Suprapubic skin (tissue), 3 donors: ENCODE measurements at regions not wholly inside any gene's neighbourhood (a gene's known extent, or its start where the extent isn't known, plus 50 kb on each side); places are given as distances from the start of the nearest gene placed in this dataset.

Experiments
- CTCF ChIP-seq, 2 donors: fragments of 200-600 bp in 1 of 2; fragments of 450-650 bp in 1 of 2; sonication (generic) in 1 of 2; IDR thresholded peaks; one replicate each; pipeline ENCODE4 v1.5.1; 2016 to 2019; ENCODE audit warnings: antibody characterized with exemption in 2 of 2, mild to moderate bottlenecking in 1 of 2, moderate library complexity in 1 of 2
- POLR2A ChIP-seq, 2 donors: fragments of 450-650 bp; IDR thresholded peaks; one replicate each; pipeline ENCODE4 v1.6.1; 2017; ENCODE audit warnings: antibody characterized with exemption in 2 of 2, mild to moderate bottlenecking in 2 of 2, moderate library complexity in 2 of 2

- TF ChIP-seq CTCF (IDR thresholded peaks at IDR 0.05) (no peak), POLR2A (IDR thresholded peaks at IDR 0.05) (no peak)
These were observed 72.2 kb downstream of the MTNR1B start for GRCh38 chr11:93041682-93042081.
